Loucy (cell line): ENCODE measurements at regions not wholly inside any gene's neighbourhood (a gene's known extent, or its start where the extent isn't known, plus 50 kb on each side); places are given as distances from the start of the nearest gene placed in this dataset.

Source experiments
- H2AFZ ChIP-seq: fragments of 200-600 bp; sonication (generic); 2 replicates; pipeline ENCODE4 v1.6.0; 2016; ENCODE audit warnings: antibody characterized with exemption, mild to moderate bottlenecking, low read length, moderate library complexity
- H3F3A ChIP-seq: fragments of 200-600 bp; 2 replicates; pipeline ENCODE4 v1.6.0; 2016; ENCODE audit warnings: antibody characterized with exemption, low read depth, mild to moderate bottlenecking
- H3K27me3 ChIP-seq: fragments of 200-600 bp; sonication (generic); 2 replicates; pipeline ENCODE4 v1.6.1; 2014; ENCODE audit warnings: low read length, mild to moderate bottlenecking; ENCODE audit not compliant: insufficient read depth, poor library complexity, severe bottlenecking
- H3K36me3 ChIP-seq: fragments of 200-600 bp; sonication (generic); 2 replicates; pipeline ENCODE4 v1.6.1; 2016; ENCODE audit warnings: low read length; ENCODE audit not compliant: insufficient read depth
- H3K4me1 ChIP-seq: fragments of 200-600 bp; sonication (generic); 2 replicates; pipeline ENCODE4 v1.5.1; 2014; ENCODE audit warnings: low read length, mild to moderate bottlenecking; ENCODE audit not compliant: insufficient read depth, poor library complexity, severe bottlenecking
- H3K4me2 ChIP-seq: fragments of 200-600 bp; sonication (generic); 2 replicates; pipeline ENCODE4 v1.6.0; 2014; ENCODE audit warnings: antibody characterized with exemption, low read length, low read depth, mild to moderate bottlenecking; ENCODE audit not compliant: poor library complexity, severe bottlenecking
- H3K4me3 ChIP-seq: fragments of 200-600 bp; sonication (generic); 2 replicates; pipeline ENCODE4 v1.5.1; 2014; ENCODE audit warnings: low read length, mild to moderate bottlenecking, mixed read lengths; ENCODE audit not compliant: poor library complexity, severe bottlenecking
- H3K79me2 ChIP-seq: fragments of 200-600 bp; sonication (generic); 2 replicates; pipeline ENCODE4 v1.6.1; 2014; ENCODE audit warnings: low read length; ENCODE audit not compliant: insufficient read depth
- H3K9ac ChIP-seq: fragments of 200-600 bp; sonication (generic); 2 replicates; pipeline ENCODE4 v1.6.0; 2014; ENCODE audit warnings: mild to moderate bottlenecking, low read depth, low read length, moderate library complexity; ENCODE audit not compliant: poor library complexity, severe bottlenecking
- H3K9me2 ChIP-seq: fragments of 200-600 bp; sonication (generic); replicated peaks from 2 replicates; pipeline ENCODE4 v1.6.1; 2016; ENCODE audit warnings: low read depth, low read length, mixed read lengths
- H3K9me3 ChIP-seq: fragments of 200-600 bp; sonication (generic); 2 replicates; pipeline ENCODE4 v1.6.1; 2014; ENCODE audit warnings: mild to moderate bottlenecking, antibody characterized with exemption, low read length, low read depth; ENCODE audit not compliant: insufficient read depth
- H4K20me1 ChIP-seq: fragments of 200-600 bp; sonication (generic); 2 replicates; pipeline ENCODE4 v1.6.0; 2014; ENCODE audit warnings: antibody characterized with exemption, low read length, mild to moderate bottlenecking; ENCODE audit not compliant: insufficient read depth, poor library complexity, severe bottlenecking
- EZH2phosphoT487 ChIP-seq: fragments of 200-600 bp; IDR thresholded peaks from 2 replicates; pipeline ENCODE4 v1.6.1; 2018; ENCODE audit warnings: antibody characterized with exemption, mild to moderate bottlenecking, moderate library complexity, borderline replicate concordance
- TF ChIP-seq, protein P1 (sequence below): fragments of 200-600 bp; sonication (generic); conservative IDR thresholded peaks from 2 replicates; pipeline ENCODE4 v1.5.1; 2014; ENCODE audit warnings: mild to moderate bottlenecking, antibody characterized with exemption, low read length

DNA sequence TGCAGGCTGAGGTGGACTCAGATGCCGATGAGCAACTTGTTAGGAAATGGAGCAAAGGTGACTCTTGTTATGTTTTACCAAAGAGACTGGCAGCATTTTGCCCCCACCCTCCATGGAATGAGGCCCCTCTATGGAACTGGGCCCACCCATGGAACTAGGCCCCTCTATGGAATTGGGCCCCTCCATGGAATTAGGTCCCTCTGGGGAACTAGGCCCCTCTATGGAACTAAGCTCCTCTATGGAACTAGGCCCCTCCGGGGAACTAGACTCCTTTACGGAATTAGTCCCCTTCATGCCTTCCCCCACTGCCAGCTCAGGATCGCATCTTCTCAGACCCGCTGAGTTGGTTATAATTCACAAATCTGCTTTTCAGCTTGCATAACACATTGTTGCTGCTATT, 144.9 kb downstream of the THBS2 start:
- TF ChIP-seq, protein P1, sequence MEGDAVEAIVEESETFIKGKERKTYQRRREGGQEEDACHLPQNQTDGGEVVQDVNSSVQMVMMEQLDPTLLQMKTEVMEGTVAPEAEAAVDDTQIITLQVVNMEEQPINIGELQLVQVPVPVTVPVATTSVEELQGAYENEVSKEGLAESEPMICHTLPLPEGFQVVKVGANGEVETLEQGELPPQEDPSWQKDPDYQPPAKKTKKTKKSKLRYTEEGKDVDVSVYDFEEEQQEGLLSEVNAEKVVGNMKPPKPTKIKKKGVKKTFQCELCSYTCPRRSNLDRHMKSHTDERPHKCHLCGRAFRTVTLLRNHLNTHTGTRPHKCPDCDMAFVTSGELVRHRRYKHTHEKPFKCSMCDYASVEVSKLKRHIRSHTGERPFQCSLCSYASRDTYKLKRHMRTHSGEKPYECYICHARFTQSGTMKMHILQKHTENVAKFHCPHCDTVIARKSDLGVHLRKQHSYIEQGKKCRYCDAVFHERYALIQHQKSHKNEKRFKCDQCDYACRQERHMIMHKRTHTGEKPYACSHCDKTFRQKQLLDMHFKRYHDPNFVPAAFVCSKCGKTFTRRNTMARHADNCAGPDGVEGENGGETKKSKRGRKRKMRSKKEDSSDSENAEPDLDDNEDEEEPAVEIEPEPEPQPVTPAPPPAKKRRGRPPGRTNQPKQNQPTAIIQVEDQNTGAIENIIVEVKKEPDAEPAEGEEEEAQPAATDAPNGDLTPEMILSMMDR: no peak
- TF ChIP-seq EZH2phosphoT487: no peak
- Histone ChIP-seq H3K4me3 (no peak overlapping the region), H3K36me3 (no peaks in the 10 kb centered on the region), H3K79me2 (no peaks in the 10 kb centered on the region), H3K27me3 (no peaks in the 10 kb centered on the region), H3K9ac (no peak overlapping the region), H3K9me3 (peaks cover 25% of the 10 kb centered on the region; the same call in 1 of the 2 replicates), H3K4me1 (no peaks in the 10 kb centered on the region), H3K9me2 (no peaks in the 10 kb centered on the region), H3K4me2 (no peak overlapping the region), H2AFZ (no peak overlapping the region), H4K20me1 (no peaks in the 10 kb centered on the region), H3F3A (no peaks in the 10 kb centered on the region)

DNA sequence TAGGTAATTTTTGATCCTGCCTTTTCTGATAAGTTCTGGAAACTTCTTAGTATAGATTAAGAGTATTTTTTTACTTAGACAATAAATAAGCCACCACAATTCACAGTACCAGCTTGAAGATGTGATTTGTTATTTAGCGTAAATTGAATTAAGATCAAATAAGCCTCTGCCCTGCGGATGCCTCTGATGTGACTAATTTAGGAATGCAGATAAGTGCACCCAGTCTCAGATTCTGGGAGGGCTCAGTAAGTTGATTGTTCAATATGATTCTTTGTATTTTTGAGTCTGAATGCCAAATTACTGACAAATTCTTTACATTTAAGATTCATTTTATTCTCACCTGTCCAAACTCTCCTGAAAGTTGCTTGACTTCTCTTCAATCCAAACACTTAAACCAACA, 147.5 kb downstream of the THBS2 start:
- Histone ChIP-seq H3F3A (no peaks in the 10 kb centered on the region), H3K27me3 (no peaks in the 10 kb centered on the region), H3K9ac (no peak overlapping the region), H3K79me2 (no peaks in the 10 kb centered on the region), H2AFZ (no peak overlapping the region), H3K9me3 (peaks cover 14% of the 10 kb centered on the region; the same call in 1 of the 2 replicates), H4K20me1 (no peaks in the 10 kb centered on the region), H3K36me3 (no peaks in the 10 kb centered on the region), H3K9me2 (no peaks in the 10 kb centered on the region), H3K4me2 (no peak overlapping the region), H3K4me3 (no peak overlapping the region), H3K4me1 (no peaks in the 10 kb centered on the region)
- TF ChIP-seq EZH2phosphoT487: no peak
- TF ChIP-seq, protein P1: no peak

GRCh38 chr6:169101981-169102380, 151.7 kb downstream of the THBS2 start:
- Histone ChIP-seq H3K79me2 (no peaks in the 10 kb centered on the region), H4K20me1 (no peaks in the 10 kb centered on the region), H3K27me3 (no peaks in the 10 kb centered on the region), H3K4me3 (no peak overlapping the region), H3K9ac (no peak overlapping the region), H3K4me2 (no peak overlapping the region), H3K36me3 (no peaks in the 10 kb centered on the region), H3K9me3 (peaks cover 11% of the 10 kb centered on the region; the same call in 1 of the 2 replicates), H3K4me1 (no peaks in the 10 kb centered on the region), H2AFZ (no peak overlapping the region), H3K9me2 (no peaks in the 10 kb centered on the region), H3F3A (no peaks in the 10 kb centered on the region)
- TF ChIP-seq, protein P1: no peak
- TF ChIP-seq EZH2phosphoT487: no peak
